HG03575 (cell line): ENCODE measurements at regions not wholly inside any gene's neighbourhood (a gene's known extent, or its start where the extent isn't known, plus 50 kb on each side); places are given as distances from the start of the nearest gene placed in this dataset.

Experiments used
- ATAC-seq: cut with Tn5 transposase; IDR thresholded peaks from one replicate; pipeline ENCODE4 v1.9.1; 2021; ENCODE audit not compliant: unreplicated experiment, insufficient number of reproducible peaks, low FRiP score; ENCODE audit errors: extremely low read depth

DNA sequence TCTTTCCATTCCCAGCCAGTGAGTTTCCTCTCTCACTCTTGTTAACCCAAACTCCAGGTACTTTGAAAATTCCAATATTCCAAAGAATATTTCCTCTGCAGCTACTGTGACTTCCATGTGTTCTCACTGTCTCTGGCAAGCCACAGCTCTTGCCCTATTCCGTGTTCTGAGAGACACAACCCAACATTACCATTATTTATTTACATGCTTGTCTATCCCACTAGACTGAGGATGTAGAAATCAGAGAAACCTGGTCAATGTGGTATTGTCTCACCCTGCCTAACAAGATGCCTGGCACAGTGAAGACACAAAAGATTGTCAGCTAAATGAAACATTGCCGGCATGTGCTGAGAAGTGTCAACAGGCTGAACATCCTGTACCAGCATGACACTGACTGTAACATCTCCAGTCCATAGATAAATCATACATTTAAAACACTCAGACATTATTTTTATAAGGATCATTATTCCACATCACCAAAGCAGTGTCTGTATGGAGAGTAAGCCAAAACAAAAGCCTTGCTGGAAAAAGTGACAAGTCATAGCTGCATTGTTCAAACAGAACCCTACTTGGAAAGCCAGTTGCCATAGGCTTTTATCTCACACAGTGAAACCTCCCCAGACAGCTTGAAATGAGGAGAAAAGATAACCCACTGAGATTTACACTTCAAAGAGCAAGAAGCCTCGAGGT lies 72.3 kb downstream of the SIPA1L2 start:
- ATAC-seq: no peak

DNA sequence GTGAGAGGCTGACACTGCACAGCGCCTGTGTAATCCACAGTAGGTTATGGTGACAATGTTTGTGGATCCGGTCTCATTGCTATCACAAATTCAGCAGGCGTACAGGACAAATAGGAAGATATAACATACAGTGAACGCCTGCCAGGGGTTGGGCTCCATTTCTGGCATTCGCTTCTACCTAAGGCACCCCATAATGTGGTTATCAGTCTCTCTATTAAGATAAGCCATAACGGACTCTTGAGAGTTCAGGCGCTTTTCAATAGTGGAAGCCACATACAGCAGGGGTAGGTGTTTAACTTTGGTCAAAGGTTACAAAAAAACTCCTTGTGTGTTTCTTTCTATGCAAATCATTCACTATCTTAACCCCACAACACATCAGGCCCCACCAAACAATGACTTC lies 72.8 kb downstream of the SIPA1L2 start:
- ATAC-seq: no peak

DNA sequence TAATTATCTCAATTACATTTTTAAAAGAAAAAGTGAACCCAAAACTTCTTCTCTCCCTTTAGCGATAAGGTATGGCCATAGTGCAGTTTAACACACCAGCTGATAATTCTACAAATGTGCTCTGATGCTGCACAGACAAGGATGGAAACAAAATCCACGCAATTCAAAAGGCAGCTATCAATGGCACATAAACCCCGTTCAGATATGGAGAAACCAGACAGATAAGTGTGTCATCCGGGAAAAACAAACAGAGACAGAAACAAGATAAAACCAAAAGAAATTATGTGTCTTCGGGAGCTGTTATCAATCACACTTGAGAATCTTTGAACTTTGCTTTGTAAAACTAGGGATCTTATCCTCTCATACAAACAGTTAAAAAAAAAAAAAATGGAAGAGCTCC lies 73.6 kb downstream of the SIPA1L2 start:
- no peak for ATAC-seq

DNA sequence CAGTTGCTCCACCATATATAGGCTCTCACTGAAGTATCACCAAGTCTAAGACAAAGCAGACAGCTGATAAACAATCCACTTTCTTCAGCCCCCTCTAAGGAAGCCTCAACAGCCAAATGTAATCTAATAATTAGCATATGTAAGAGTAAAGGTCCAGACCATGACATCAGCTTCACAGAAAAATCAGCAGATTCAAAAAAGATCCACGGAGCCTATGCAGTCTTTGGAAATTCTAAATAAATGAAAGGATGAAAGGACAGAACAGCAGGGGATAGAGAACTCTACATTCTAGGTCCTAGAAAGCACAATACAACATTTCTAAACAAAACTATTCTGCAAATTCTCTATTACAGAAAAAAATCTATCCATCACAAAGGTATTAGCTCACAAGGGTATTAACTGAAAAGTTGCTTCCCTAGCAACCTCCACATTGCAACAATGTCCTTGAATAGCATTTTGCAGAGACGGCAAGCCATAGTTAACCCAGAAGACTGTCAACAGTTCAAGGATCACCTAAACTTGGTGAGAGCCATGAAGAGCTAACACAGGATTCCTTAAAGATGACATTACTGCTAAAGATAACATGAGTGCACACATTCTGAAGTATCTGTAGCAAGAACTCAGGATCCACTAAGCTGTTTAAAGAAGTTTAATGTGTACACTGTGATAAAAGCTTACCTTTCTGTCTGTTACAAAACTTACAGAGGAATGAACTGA lies 74.3 kb downstream of the SIPA1L2 start:
- ATAC-seq: no peak

DNA sequence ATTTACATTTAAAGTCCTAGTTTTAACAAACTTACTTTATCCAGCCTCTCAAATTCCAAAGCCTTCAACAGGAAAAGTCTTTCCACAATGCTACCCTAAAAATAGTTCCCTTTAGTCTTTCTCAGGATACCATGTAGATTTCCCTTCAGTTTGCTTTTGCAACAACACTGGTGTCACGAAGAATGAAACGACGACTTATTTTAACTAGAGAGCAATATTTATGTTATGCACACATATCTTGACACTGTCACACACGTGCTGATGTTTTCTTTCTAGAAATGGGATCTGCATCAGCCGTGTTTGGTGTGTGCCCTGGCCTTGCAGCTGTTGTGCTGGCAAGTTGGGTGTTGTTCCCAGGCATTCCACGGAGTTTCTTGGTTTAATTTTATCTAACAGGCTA lies 75.5 kb downstream of the SIPA1L2 start:
- ATAC-seq: no peak

DNA sequence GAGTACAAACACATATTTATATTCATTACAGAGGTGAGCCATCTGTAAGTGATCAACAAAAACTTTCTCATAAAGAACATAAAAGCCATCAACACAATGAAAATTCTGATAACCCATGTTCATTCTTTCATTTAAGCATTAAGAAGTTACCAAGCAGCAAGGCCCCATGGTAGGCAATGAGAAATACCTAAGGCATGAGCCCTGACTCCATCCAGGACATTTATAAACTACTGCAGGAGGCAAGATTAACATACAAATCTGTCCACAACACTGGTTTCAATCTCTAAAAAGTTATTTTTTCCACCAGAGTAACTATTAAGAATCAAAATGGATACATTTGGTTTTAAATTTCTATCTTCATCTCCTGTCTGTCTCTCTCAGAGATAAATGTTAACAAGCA lies 76.1 kb downstream of the SIPA1L2 start:
- ATAC-seq: no peak

DNA sequence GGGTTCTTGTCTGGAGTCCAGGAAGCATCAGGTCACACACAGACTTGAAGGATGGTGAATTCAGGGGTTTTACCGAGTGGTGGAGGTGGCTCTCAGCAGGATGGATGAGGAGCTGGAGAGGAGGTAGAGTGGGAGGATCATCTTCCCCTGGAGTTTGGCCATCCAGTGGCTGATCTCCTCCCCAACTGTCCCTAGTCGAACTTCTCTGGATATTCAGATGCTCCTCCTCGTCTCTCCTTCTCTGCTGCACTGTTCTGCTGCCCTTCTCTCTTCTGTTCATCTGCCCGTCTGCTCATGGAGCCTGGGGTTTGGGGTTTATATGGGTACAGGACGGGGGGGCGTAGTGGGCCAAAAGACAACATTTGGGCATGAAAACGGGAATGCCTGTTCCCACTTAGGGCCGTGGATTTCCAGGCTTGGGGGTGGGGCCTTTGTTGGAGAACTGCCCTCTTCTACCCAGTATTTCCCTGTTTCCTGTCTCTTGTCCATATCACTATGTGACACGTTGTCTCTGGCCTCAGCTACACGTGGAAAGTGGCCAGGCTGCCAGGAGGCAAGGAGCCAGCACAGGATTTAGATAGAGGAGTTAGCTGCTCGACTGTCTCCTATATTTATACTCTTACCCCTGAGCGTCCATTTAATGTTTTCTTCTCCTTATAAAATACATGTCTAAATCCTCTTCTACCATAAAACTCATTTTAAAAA lies 76.7 kb downstream of the SIPA1L2 start:
- no peak for ATAC-seq

DNA sequence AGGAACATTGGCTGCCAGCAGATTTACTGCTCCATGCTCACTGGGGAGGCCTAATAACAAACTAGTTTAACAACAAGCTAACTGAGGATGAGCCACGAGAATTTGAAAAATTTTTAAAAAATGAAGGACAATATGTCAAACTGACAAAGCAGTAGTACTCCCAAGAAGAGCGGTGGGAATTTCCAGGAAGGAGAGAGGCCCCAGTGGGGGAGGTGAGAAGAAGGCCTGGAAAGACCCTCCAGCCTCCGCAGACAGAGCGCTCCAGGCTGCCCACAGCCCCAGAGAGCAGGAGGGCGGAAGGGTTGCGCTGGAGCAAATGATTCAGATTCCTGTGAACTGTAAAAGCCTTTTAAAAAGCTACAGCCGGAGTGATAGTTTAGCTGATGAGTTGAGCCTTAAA lies 78.5 kb downstream of the SIPA1L2 start:
- ATAC-seq: no peak

DNA sequence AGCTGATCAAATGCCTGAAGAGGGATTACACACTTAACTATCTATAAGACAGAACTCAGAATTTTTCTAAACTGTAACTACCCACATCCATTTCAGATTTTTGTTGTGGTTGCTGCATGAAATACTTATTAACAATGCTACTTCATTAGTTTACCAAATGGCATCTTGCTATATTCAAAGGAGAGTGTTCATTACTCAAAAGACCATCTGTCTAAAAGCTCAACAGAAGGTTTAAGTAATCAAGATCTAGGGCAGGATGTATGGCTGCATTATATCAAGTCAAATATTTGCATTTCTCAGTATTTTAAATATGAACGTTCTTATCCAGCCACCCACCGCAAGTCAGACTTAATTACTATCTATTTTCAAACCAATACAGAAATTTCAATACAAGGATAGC lies 79.9 kb downstream of the SIPA1L2 start:
- no peak for ATAC-seq

DNA sequence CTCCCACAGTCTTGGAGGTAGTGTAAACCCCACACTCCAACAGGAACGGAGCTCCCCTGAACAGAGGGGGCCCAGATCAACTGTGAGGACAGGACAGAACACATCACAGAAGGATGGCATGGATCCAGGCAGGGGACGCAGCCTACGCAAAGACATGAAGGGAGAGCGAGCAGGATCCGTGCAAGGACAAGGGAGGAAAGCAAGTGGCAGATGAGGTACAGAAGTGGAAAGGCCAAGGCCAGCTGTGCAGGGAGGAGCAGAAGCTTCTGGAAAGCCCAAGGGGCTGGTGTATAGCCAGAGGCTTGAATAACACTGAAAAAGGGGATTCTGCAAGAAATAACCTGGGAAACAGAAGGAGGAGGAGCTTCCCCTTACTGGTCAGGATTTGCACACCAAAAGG lies 81.2 kb downstream of the SIPA1L2 start:
- ATAC-seq: no peak

DNA sequence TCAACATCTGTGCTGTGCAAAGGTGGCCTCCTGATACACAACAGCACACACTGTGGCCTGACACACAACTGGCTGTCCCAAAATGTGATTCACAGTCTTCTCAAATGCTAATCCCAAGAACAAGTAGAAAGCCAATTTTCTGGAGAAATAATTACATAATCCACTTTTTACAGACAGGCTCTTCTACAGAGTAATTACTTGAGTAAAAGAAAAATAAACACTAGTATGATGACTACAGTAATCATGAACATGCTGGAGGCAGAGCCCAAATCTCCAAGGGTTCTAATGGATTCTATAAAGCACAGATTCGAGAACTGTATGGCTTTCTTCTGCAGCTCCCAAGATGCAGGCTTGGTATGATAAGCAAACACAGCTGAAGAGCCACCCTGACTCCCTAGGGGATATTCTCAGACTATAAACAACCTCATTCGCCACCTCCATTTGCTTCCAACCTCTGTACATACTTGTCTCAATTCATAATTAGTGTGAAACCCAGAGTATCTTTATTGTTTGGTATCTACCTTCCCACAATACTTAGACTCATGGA lies 81.9 kb downstream of the SIPA1L2 start:
- ATAC-seq: no peak

DNA sequence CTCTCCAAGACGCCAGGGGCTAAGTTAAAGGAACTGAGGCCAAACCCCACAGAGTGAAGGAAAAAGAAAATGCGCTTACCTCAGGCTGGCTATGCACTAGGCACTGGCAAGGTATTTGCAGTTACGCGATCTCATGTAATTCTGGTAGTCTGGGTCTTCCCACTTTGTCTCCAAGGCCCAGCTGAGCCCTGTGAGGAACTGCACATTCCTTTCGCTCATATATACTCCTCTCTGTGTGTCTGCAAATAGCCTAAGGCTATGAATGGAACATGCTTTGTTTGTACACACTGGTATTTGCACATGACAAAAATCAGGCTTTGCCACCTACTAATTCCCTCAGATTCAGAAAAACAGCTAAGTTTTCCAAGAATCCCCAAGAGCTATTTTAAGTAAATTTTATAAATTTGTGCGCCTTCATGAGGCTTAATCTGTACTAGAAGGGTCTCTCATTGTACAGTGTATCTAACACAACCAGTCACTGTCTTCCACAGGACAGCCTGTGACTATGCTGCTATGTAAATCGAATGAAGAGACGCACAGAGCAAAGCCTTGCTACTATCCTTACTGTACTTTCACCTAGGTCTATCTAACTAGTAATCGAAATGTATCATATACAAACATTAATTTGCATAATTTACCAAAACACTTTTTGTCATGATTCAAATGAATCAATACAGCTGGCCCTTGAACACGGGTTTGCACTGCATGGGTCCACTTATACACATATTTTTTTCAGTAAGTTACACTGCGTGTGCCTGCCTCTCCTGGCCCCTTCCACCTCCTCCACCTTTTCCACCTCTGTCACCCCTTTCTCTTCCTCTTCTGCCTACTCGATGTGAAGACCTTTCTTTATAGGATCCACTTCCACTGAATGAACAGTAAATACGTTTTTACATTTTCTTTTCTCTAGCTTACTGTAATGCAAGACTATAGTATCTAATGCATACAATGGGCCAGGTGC lies 87.0 kb downstream of the SIPA1L2 start:
- no peak for ATAC-seq

DNA sequence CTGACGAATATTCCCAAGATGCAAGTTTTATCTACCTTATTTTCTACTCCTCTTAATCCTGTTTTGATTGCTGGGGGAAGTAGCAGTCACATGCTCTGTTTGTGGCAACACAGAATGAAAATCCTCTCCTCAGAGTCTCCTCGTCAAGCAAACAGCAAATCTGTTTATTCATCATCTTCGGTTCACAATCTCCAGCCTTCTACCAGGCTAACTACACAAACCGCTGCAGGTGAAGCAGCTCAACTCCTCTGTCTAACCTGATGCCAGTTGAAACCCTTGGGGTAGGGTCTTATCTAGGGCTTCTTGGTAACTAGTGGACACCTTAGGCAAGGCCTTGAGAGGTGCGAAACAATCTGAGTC lies 91.0 kb downstream of the SIPA1L2 start:
- ATAC-seq: no peak

DNA sequence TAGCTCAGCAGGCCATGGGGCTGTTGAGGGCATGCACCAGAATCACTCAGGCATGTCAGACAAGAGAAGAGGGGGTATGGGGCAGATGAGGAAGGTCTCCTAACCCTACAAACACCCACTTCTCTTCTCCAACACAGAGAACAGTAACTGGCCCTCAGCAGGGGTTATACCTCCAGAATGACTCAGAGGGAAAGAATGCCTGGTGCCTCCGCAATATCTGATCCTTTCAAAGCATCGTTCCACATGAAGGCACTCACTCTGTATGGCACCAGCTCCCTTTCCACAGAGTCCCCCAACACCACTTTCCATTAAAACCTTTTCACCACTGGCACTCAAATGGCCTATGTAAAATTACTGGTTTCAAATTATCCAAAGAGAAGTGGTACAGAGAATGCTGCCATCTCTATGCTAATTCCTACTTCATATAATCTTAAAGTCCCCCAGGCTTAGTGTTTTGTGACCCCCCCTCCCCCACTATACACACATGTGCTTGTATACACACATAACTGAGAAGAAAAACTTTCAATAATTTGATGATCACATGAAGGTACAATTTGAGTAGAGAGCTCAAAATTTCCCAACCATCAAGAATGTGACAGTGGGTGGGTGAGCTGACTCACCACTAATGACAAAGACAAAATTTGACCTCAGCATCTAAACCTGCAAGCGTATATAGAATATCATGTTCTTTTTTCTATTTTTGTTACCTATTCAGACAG lies 91.5 kb downstream of the SIPA1L2 start:
- ATAC-seq: no peak

DNA sequence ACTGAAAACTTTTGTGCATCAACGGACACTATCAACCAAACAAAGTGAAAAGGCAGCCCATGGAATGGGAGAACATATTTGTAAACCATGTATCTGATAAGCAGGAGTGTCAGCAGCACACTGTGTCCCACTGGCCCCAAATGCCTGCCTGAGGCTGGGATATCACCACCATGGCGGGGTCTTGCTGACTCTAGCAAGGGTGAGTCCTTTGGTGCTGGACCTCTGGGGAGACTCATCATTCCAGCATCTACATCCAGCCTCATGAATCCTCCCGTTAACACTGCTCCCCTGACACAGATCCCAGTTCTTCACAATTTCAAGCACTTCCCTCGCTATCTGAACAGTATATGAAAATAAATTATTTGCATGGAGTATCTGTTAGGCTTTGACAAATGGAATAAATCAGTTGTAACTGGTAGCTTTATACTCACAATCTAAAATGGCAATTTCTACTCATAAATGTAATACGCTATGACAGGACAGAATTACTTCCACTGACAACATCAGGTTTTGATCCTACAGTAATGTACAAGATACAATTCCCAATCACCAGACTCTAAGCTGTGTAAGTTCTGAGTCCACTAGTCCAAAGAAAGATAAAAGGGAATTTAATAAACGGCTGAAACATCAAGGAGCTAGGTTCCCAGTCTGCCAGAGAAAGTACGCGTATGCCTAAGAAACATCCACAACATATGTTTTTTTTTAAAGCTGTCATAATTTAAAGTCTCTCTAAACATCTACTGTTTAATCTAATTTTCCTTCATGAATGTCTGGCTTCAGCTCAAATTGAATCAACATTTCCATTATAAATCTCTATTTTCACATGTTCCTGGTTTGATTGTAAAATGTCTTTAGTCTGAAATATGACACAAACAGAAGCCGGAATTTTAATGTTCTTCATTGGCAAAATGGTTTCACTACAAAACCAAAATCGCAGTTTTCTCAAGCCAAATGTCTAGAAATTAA lies 95.1 kb downstream of the SIPA1L2 start:
- ATAC-seq: no peak

DNA sequence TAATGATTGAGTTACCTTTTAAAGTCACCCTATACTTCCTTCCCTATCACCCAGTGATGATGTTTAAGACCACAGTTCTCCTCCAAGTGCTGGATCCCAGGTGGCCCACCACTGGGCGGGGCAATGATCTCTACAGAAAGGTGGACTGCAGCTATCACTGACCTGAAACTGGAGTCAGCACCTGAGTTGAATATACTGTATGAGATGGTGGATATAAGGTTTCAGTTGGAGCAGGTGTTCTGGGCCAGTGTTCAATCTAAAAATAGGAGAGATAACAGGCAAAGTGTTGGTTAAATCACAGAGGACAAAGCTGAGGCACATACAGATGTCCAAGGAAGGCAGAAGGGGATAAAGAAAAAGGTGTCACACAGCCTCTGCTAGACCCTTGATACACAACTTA lies 96.6 kb downstream of the SIPA1L2 start:
- no peak for ATAC-seq

DNA sequence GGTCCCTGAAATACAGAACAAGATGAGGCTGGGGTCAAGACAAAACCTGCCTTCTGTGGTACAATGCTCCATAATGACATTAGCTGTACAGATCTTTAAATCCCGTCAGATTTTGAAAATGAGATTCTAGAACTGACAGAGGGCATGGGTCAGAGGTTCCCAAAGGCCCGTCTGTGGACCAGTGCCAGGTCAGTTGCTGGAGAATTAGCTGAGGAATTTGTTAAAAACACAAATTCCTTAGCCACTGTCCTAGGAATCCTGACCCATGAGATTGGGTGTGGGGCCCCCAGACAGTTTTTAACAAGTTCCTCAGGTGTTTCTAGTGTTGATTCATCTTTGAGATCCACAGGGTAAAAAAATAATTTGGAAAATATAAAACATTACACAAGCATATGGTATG lies 97.0 kb downstream of the SIPA1L2 start:
- ATAC-seq: no peak
